Activated gamma-delta T cell treated with anti-CD3 and anti-CD28 coated beads, Interleukin-2, amount 50 U/mL, for 16 hours (primary cell): ENCODE measurements at regions not wholly inside any gene's neighbourhood (a gene's known extent, or its start where the extent isn't known, plus 50 kb on each side); places are given as distances from the start of the nearest gene placed in this dataset.

Experiments used
- DNase-seq: peaks from one replicate; pipeline ENCODE4 v3.0.0-alpha.2; 2020; ENCODE audit warnings: low read depth

GRCh38 chr18:8944871-8945245 is 157.6 kb upstream of the NDUFV2 start:
- no peak for DNase-seq

- no peak for DNase-seq
These were observed 157.0 kb upstream of the NDUFV2 start for GRCh38 chr18:8945514-8945913.

- no peak for DNase-seq
These were observed 156.2 kb upstream of the NDUFV2 start for GRCh38 chr18:8946066-8946838.

GRCh38 chr18:8947566-8947965 is 154.9 kb upstream of the NDUFV2 start:
- no peak for DNase-seq

- DNase-seq, result no peak
These were observed 154.5 kb upstream of the NDUFV2 start for GRCh38 chr18:8948011-8948410.

- DNase-seq, result no peak
These were observed 153.9 kb upstream of the NDUFV2 start for GRCh38 chr18:8948471-8949149.

GRCh38 chr18:8949206-8949605 is 153.3 kb upstream of the NDUFV2 start:
- no peak for DNase-seq

- DNase-seq, result no peak
These were observed 151.0 kb upstream of the NDUFV2 start for GRCh38 chr18:8951491-8951890.

- no peak for DNase-seq
These were observed 150.3 kb upstream of the NDUFV2 start for GRCh38 chr18:8952174-8952573.

GRCh38 chr18:8952769-8953760 is 149.4 kb upstream of the NDUFV2 start:
- DNase-seq, result no peak

- no peak for DNase-seq
These were observed 144.8 kb upstream of the NDUFV2 start for GRCh38 chr18:8957731-8958130.

- DNase-seq, result no peak
These were observed 143.8 kb upstream of the NDUFV2 start for GRCh38 chr18:8958660-8959059.

GRCh38 chr18:8959551-8960135 is 142.9 kb upstream of the NDUFV2 start:
- DNase-seq, result no peak

- DNase-seq, result no peak
These were observed 141.5 kb upstream of the NDUFV2 start for GRCh38 chr18:8960740-8961657.

- DNase-seq, result no peak
These were observed 140.2 kb upstream of the NDUFV2 start for GRCh38 chr18:8962192-8962779.

- DNase-seq, result no peak
These were observed 139.5 kb upstream of the NDUFV2 start for GRCh38 chr18:8962855-8963635.

GRCh38 chr18:8963876-8964275 is 138.6 kb upstream of the NDUFV2 start:
- DNase-seq, result no peak

GRCh38 chr18:8965398-8965797 is 137.1 kb upstream of the NDUFV2 start:
- no peak for DNase-seq

GRCh38 chr18:8966821-8967220 is 135.7 kb upstream of the NDUFV2 start:
- no peak for DNase-seq

- DNase-seq, result no peak
These were observed 134.9 kb upstream of the NDUFV2 start for GRCh38 chr18:8967573-8967972.
